ENCODE measurements at regions not wholly inside any gene's neighbourhood (a gene's known extent, or its start where the extent isn't known, plus 50 kb on each side); places are given as distances from the start of the nearest gene placed in this dataset.

DNA sequence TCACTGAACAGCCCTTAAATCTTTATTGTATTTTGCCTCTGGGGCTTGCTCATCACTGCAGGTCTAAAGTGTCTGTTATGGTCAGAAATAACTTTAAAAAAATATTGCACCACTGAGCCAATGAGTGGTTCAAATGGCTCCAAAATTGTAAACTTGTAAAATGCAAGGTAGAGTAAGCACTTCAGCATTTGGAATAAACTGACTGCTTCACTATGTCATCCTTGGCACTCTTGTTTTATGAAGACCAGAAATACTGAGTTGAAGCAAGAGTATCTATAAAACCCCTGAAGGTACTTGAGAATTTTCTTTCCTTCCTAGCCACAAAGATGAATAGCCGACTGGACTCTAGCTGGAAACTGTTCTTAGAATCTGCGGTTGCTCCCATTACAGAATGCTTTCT lies 390.3 kb upstream of the DPH6 start:
- no peak for DNase-seq
- Mint-ChIP-seq H3K4me1 (peaks cover 5% of the 10 kb centered on the region), H3K27me3 (ENCODE audit: low read depth, poor library complexity) (no peaks in the 10 kb centered on the region), H3K9me3 (no peaks in the 10 kb centered on the region), H3K4me3 (no peak overlapping the region), H3K27ac (no peak overlapping the region), H3K36me3 (ENCODE audit: low read depth) (no peaks in the 10 kb centered on the region)
- TF ChIP-seq, protein P1, sequence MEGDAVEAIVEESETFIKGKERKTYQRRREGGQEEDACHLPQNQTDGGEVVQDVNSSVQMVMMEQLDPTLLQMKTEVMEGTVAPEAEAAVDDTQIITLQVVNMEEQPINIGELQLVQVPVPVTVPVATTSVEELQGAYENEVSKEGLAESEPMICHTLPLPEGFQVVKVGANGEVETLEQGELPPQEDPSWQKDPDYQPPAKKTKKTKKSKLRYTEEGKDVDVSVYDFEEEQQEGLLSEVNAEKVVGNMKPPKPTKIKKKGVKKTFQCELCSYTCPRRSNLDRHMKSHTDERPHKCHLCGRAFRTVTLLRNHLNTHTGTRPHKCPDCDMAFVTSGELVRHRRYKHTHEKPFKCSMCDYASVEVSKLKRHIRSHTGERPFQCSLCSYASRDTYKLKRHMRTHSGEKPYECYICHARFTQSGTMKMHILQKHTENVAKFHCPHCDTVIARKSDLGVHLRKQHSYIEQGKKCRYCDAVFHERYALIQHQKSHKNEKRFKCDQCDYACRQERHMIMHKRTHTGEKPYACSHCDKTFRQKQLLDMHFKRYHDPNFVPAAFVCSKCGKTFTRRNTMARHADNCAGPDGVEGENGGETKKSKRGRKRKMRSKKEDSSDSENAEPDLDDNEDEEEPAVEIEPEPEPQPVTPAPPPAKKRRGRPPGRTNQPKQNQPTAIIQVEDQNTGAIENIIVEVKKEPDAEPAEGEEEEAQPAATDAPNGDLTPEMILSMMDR (IDR thresholded peaks at IDR 0.05) = no peak

- H3K27ac Mint-ChIP-seq = no peak overlapping the region
- H3K36me3 Mint-ChIP-seq (ENCODE audit: low read depth) = no peaks in the 10 kb centered on the region
- DNase-seq = no peak
- TF ChIP-seq, protein P1 (IDR thresholded peaks at IDR 0.05) = no peak
- no peak overlapping the region for H3K4me3 Mint-ChIP-seq
- H3K9me3 Mint-ChIP-seq = no peaks in the 10 kb centered on the region
- peaks cover 5% of the 10 kb centered on the region for H3K4me1 Mint-ChIP-seq
- no peaks in the 10 kb centered on the region for H3K27me3 Mint-ChIP-seq (ENCODE audit: low read depth, poor library complexity)
Observed at GRCh38 chr15:35937380-35937779, 391.4 kb upstream of the DPH6 start.

DNA sequence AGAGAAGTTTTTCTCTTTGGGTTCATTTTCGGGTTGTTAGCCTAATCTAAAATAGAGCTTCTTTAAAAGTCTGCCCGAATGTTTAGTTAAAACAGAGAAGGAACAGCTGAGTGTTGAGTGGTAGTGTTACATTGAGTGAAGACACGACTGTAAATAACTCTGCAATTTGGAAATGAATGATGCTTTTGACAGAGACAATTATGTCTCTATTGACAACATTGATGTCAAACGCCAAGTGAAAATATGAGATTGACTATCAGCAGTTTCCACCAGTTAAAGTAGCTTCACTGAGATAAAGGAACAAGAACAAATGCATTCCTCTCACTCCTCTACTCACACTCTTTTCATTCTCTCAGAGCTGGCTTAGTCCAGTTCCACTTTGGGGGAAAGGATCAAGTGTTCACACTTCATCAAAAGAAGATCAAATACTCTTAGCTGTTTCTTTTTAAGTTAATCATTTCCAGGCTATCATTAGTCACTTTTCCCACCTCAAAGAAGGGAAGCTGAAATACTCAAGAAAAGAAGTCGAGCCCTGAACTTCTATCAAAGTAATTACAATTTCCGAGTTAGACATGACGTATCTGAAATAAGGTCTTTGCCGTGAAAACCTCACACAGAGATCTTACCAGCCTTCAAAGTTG lies 399.1 kb upstream of the DPH6 start:
- no peak for DNase-seq
- peaks cover 7% of the 10 kb centered on the region for H3K4me1 Mint-ChIP-seq

GRCh38 chr15:35953424-35953823 lies 407.5 kb upstream of the DPH6 start:
- Mint-ChIP-seq H3K4me3 (no peak overlapping the region), H3K4me1 (peaks cover 15% of the 10 kb centered on the region), H3K36me3 (ENCODE audit: low read depth) (no peaks in the 10 kb centered on the region), H3K27me3 (ENCODE audit: low read depth, poor library complexity) (peaks cover 3% of the 10 kb centered on the region), H3K27ac (no peak overlapping the region), H3K9me3 (peaks cover 3% of the 10 kb centered on the region)
- TF ChIP-seq, protein P1 (IDR thresholded peaks at IDR 0.05) = no peak
- DNase-seq = no peak

More for the DNA sequence above, 399.1 kb upstream of the DPH6 start:
- Mint-ChIP-seq H3K36me3 (ENCODE audit: low read depth) (peaks cover 5% of the 10 kb centered on the region), H3K4me3 (no peak overlapping the region), H3K27me3 (ENCODE audit: low read depth, poor library complexity) (peaks cover 3% of the 10 kb centered on the region), H3K27ac (no peak overlapping the region), H3K9me3 (peaks cover 3% of the 10 kb centered on the region)
- TF ChIP-seq, protein P1 (IDR thresholded peaks at IDR 0.05) = no peak

DNA sequence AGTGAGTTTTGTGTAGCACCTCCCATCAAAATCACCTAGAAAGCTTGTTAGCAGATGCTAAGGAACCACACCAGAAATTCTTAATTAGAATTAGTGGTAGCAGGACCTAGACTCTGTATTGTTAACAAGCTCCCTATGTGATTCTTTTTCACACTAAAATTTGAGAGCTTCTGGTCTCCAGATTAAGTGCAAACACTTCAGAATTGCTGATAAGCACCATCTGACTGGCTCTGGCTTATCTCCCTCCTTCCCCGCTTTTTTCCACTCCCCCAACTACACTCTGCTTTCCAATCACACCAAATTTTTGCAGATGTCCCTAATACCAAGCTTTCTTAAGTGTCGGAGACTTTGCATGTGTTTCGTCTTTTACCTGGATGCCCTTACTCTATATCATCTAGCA lies 410.1 kb upstream of the DPH6 start:
- H3K27me3 Mint-ChIP-seq (ENCODE audit: low read depth, poor library complexity) = peaks cover 3% of the 10 kb centered on the region
- no peaks in the 10 kb centered on the region for H3K9me3 Mint-ChIP-seq
- H3K4me3 Mint-ChIP-seq = no peak overlapping the region
- TF ChIP-seq, protein P1 (IDR thresholded peaks at IDR 0.05) = no peak
- no peak overlapping the region for H3K27ac Mint-ChIP-seq
- peaks cover 34% of the 10 kb centered on the region for H3K4me1 Mint-ChIP-seq
- DNase-seq = no peak
- no peaks in the 10 kb centered on the region for H3K36me3 Mint-ChIP-seq (ENCODE audit: low read depth)

GRCh38 chr15:35958021-35958420 lies 412.1 kb upstream of the DPH6 start:
- Mint-ChIP-seq H3K9me3 (no peaks in the 10 kb centered on the region), H3K27me3 (ENCODE audit: low read depth, poor library complexity) (peaks cover 7% of the 10 kb centered on the region), H3K36me3 (ENCODE audit: low read depth) (no peaks in the 10 kb centered on the region), H3K4me1 (peaks cover 39% of the 10 kb centered on the region), H3K27ac (peak overlapping the region; percentile 49), H3K4me3 (no peak overlapping the region)
- DNase-seq = peak; percentile 13
- TF ChIP-seq, protein P1 (IDR thresholded peaks at IDR 0.05) = no peak
